ENCODE measurements at regions not wholly inside any gene's neighbourhood (a gene's known extent, or its start where the extent isn't known, plus 50 kb on each side); places are given as distances from the start of the nearest gene placed in this dataset.

GRCh38 chr15:79570004-79570403 is 137.9 kb downstream of the MINAR1 start:
- TF ChIP-seq POLR2A (IDR thresholded peaks at IDR 0.05) (no peak), CTCF (IDR thresholded peaks at IDR 0.05) (no peak), EP300 (IDR thresholded peaks at IDR 0.05) (no peak)
